Astrocyte of the cerebellum (primary cell): ENCODE measurements at regions not wholly inside any gene's neighbourhood (a gene's known extent, or its start where the extent isn't known, plus 50 kb on each side); places are given as distances from the start of the nearest gene placed in this dataset.

Experiments used
- DNase-seq: peaks from one replicate; pipeline ENCODE4 v3.0.0-alpha.2; 2011; ENCODE audit warnings: low read depth
- H3K4me3 ChIP-seq: 2 replicates; pipeline ENCODE4 v1.5.1; 2011; ENCODE audit warnings: mild to moderate bottlenecking, low read depth, low read length, moderate library complexity
- in situ Hi-C: cut with HindIII; loops from 2 replicates; pipeline ENCODE4 v1.10.0; 2017; ENCODE audit warnings: low sequenced_read_pairs
- TF ChIP-seq, protein P1 (sequence below): IDR thresholded peaks from 2 replicates; pipeline ENCODE4 v1.5.1; 2012; ENCODE audit warnings: low read length, low read depth, moderate library complexity, mild to moderate bottlenecking; ENCODE audit errors: missing control alignments

DNA sequence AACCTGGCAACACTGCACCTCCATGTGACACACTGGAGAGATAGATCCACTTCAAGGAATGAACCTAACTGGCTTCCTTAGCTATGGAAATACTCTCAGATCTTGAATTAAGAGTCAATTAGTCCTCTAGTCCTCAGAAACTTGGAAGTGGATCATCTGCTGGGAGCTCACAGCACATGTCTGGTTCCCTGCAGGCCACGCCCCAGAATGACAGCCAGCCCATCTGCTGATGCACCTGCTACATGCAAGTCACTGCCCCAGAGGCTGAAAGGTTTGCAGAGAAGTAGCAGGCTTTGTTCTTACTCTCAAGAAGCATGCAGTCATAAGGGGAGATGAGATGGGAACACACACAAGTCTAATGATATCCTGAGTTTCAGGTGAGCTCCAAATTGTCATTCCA is 275.9 kb downstream of the SKAP2 start:
- TF ChIP-seq, protein P1, sequence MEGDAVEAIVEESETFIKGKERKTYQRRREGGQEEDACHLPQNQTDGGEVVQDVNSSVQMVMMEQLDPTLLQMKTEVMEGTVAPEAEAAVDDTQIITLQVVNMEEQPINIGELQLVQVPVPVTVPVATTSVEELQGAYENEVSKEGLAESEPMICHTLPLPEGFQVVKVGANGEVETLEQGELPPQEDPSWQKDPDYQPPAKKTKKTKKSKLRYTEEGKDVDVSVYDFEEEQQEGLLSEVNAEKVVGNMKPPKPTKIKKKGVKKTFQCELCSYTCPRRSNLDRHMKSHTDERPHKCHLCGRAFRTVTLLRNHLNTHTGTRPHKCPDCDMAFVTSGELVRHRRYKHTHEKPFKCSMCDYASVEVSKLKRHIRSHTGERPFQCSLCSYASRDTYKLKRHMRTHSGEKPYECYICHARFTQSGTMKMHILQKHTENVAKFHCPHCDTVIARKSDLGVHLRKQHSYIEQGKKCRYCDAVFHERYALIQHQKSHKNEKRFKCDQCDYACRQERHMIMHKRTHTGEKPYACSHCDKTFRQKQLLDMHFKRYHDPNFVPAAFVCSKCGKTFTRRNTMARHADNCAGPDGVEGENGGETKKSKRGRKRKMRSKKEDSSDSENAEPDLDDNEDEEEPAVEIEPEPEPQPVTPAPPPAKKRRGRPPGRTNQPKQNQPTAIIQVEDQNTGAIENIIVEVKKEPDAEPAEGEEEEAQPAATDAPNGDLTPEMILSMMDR: no peak
- no peak for DNase-seq
- no peak overlapping the region for H3K4me3 ChIP-seq
- in situ Hi-C loops: no loop called here

DNA sequence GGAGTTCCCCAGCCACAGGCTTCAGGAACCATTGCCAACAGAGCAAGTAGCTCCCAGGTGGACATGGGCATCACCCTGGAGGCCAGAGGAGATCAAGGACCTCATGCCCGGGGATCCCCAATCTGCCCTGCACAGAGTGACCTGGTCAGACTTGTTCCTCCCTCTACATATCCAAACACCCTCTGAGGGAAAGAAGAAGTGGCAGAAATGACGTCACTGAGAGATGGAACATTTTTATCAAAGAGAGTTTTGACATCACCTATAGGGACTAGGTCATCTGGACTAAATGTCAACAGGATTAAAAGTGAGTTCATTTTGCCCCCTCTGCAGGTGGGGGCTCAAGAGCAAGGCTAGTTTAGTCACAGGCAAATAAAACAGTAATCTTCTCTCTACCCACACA is 273.7 kb downstream of the SKAP2 start:
- TF ChIP-seq, protein P1: no peak
- no peak for DNase-seq
- in situ Hi-C loops: no loop called here
- H3K4me3 ChIP-seq: no peak overlapping the region

DNA sequence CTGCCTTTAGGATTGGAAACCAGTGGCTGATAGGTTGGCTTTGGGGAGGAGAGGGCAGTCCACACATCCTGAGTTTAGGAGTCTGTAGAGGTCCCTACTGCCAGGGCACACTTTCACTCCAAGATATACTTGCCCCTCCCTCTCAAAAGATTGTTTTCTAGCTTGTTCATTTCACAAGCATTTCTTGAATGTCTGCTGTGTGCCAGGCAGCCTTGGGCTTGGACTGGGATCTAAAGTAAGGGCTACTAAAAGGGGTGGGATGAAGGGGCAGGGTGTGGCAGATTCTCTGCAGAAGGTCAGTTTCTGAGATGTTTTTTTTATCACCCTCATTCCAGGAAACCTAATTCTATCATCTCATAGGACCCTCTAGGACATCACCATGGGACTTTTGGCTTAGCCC is 272.4 kb downstream of the SKAP2 start:
- no peak overlapping the region for H3K4me3 ChIP-seq
- in situ Hi-C loops: no loop called here
- TF ChIP-seq, protein P1: no peak
- no peak for DNase-seq

DNA sequence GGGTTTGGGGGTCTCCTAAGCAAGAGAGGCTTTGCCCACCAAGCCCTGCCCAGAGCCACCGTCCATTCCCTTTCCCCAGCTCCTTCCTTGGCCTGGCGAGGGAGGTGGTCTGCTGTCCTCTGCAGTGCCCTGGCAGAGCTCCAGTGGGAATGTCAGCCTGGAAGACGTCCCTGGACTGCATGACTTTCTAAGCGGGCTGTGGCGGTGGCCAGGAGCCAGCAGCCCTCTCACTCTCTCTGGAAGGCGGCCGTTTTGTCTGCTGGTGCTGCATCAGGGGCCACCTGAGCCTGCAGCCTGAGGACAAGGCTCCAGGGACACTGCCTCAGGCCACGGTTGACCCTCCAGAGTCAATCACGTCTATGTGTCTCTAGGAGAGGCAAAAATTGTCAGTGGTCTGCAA is 271.0 kb downstream of the SKAP2 start:
- TF ChIP-seq, protein P1: no peak
- in situ Hi-C loops: no loop called here
- DNase-seq: no peak
- H3K4me3 ChIP-seq: no peak overlapping the region

DNA sequence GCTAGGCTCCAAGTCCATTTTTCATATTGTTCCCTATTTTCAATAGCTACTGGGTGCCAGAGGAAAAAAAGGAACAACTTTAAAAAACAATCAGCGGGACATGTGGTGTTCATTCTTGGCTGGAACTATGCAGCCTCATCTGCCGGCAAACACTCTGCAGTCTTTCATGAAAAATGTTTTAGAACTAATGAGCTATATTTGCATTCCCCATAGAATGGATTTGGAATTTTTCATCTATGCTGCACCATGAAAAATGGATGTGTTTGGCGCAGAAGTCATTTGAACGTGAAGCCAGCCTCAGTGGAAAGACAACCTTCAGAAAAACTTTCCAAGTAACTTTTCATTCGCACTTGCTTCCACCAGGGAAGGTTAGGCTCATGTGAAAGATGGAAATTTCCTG is 270.5 kb downstream of the SKAP2 start:
- no peak for DNase-seq
- TF ChIP-seq, protein P1: no peak
- H3K4me3 ChIP-seq: no peak overlapping the region
- in situ Hi-C loops: no loop called here

DNA sequence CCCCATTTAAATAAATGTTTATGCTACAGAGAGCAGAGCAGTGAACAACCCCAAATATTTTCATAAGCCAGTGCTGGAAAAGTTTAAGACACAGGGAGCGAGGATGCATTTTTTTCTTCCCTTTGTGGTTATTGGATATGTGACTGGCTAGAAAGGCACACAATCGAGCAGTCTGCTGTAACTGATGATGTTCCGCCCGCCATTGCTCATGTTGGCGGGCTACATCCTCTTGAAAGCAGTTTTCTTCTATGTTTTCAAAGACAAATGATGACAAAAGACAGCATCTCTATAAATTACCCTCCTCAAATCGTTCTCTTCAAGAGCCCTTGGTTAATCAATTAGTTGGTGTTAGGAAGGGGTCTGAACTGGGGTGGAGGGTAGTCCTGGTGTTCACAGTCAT is 269.8 kb downstream of the SKAP2 start:
- in situ Hi-C loops: no loop called here
- no peak overlapping the region for H3K4me3 ChIP-seq
- TF ChIP-seq, protein P1: no peak
- DNase-seq: no peak

DNA sequence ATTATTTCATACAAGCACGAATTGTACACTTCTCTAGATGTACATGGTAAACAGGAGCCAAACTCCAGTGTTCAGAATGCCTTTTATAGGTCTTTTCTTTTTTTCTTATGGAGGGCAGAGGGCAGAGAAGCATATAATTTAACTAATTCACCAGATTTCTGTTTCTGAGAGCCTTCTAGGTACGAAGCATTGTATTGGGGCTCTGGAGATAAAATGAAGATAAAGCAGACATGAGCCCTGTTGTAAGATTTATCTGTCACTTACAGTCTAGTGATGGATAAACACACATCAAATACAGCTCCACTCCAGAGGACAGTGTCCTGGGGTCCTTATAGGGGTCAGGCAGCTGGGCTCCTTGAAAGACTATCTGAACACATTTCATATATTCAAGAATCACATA is 265.5 kb downstream of the SKAP2 start:
- in situ Hi-C loops: no loop called here
- no peak overlapping the region for H3K4me3 ChIP-seq
- TF ChIP-seq, protein P1: no peak
- DNase-seq: no peak
